ENCODE measurements at regions not wholly inside any gene's neighbourhood (a gene's known extent, or its start where the extent isn't known, plus 50 kb on each side); places are given as distances from the start of the nearest gene placed in this dataset.

GRCh38 chr14:47821135-47821534 is 145.7 kb upstream of the MDGA2 start:
- TF ChIP-seq CTCF (IDR thresholded peaks at IDR 0.05) (no peak), ZFX (IDR thresholded peaks at IDR 0.05; ENCODE audit: borderline replicate concordance) (no peak)

Data from 22Rv1 (cell line).